ENCODE measurements at regions not wholly inside any gene's neighbourhood (a gene's known extent, or its start where the extent isn't known, plus 50 kb on each side); places are given as distances from the start of the nearest gene placed in this dataset.

DNA sequence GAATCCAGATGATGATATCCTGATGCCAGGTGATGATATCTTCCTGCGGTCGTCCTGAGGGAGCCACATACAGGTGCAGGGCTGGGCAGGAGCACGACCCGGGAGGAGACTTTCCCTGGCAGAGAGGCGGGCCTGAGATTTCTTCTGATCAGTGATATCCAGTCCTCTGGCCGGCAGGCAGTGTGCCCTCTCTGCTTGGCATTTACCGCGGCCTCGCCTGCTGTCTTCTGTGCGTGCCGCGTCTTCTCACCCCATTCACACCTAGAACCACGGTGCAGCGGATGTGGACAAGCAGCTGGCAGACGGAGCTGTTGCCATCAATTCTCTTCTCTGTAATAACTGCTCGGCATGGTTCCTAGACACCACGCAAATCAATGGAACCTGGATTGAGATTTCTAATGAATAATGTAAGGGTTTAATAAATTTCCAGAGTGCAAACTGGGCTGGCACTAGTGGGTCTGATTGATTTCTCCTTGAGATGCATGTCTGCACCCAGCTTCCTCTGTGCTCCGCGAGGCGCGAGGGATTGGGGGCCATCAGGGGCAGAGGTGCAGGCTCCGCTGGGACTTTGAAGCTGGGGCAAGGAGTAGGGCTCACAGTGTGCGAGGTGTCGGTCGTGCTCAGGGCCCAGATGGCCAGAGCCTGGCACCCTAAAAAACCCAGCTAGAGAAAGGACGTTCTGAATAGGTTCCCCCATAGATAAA is 208.9 kb upstream of the HDAC4 start:
- intact Hi-C loops (cut with micrococcal nuclease) (no loop called here), dilution Hi-C loops (cut with MboI; ENCODE audit: extremely low pct_ligation_motif_present, low sequenced_read_pairs) (no loop called here)
- no TSS peak for BruUV-seq (replicated peaks)
- FAIRE-seq = no peak
- no peak overlapping the region for H2AFZ ChIP-seq (ENCODE audit: low read depth, low read length)
- no peak overlapping the region for H3K4me2 ChIP-seq (ENCODE audit: insufficient read depth, low read length)
- no peak overlapping the region for H3K4me3 ChIP-seq (replicated peaks in 1 of 3; ENCODE audit: insufficient read depth in 1 of 3, low read depth in 1 of 3, low read length in 3 of 3)
- no peaks in the 10 kb centered on the region for H3K27me3 ChIP-seq (ENCODE audit: control insufficient read depth in 2 of 2, insufficient read depth in 2 of 2, low read length in 2 of 2)
- ChIA-PET CTCF (no interaction called here), POLR2A (no interaction called here)
- no peak for DNase-seq (ENCODE audit: low read depth, low spot score)
- H4K20me1 ChIP-seq (replicated peaks; ENCODE audit: control insufficient read depth, extremely low read depth, insufficient read depth, low read length) = no peaks in the 10 kb centered on the region
- no peaks in the 10 kb centered on the region for H3K9me1 ChIP-seq (replicated peaks; ENCODE audit: control insufficient read depth, extremely low read depth, insufficient read depth, low read length)
- TF ChIP-seq MYC (IDR thresholded peaks at IDR 0.05; ENCODE audit: low read depth, low read length) (no peak), FOS (IDR thresholded peaks at IDR 0.05; ENCODE audit: borderline replicate concordance, insufficient read depth, low read length) (no peak), POLR2AphosphoS5 (IDR thresholded peaks at IDR 0.05; ENCODE audit: insufficient read depth, low read depth, low read length) (no peak)
- no peaks in the 10 kb centered on the region for H3K36me3 ChIP-seq (ENCODE audit: control insufficient read depth in 2 of 2, extremely low read depth in 1 of 2, insufficient read depth in 2 of 2, low read length in 2 of 2)
- H3K9ac ChIP-seq (replicated peaks; ENCODE audit: extremely low read depth, insufficient read depth, low read length) = no peak overlapping the region
- no peaks in the 10 kb centered on the region for H3K4me1 ChIP-seq (ENCODE audit: control insufficient read depth, extremely low read depth, insufficient read depth, low read length)
- no peak overlapping the region for H3K27ac ChIP-seq (ENCODE audit: insufficient read depth, low read depth, low read length)
- no peaks in the 10 kb centered on the region for H3K79me2 ChIP-seq (ENCODE audit: control insufficient read depth, insufficient read depth, low read length)
- no peaks in the 10 kb centered on the region for H3K9me3 ChIP-seq (replicated peaks; ENCODE audit: control insufficient read depth, insufficient read depth, low read length)

DNA sequence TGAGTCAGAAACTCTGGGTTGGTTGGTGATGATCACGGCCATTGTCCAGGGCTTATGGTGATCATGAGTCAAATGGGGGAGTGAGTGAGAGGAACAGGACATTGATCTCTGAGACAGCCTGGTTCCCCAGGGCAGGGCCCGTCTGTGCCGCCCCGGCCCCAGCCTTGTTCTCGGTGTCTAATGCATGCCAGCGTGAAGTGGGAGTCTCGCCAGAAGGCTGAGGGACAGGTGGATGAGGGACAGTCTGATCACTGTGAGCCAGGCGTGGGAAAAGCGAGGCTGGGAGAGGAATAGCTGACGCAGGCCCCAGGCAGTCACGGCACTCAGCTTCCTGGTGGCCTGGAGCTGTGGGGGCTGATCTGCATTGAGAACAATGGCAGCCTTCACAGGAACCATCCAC is 208.3 kb upstream of the HDAC4 start:
- DNase-seq (ENCODE audit: low read depth, low spot score) (no peak), FAIRE-seq (no peak)
- H3K27ac ChIP-seq (ENCODE audit: insufficient read depth, low read depth, low read length) = no peak overlapping the region
- H3K9me3 ChIP-seq (replicated peaks; ENCODE audit: control insufficient read depth, insufficient read depth, low read length) = no peaks in the 10 kb centered on the region
- intact Hi-C loops (cut with micrococcal nuclease) = no loop called here
- H3K79me2 ChIP-seq (ENCODE audit: control insufficient read depth, insufficient read depth, low read length) = no peaks in the 10 kb centered on the region
- CTCF ChIA-PET = no interaction called here
- no peaks in the 10 kb centered on the region for H3K9me1 ChIP-seq (replicated peaks; ENCODE audit: control insufficient read depth, extremely low read depth, insufficient read depth, low read length)
- BruUV-seq (replicated peaks) = no TSS peak
- POLR2A ChIA-PET = no interaction called here
- H3K4me2 ChIP-seq (ENCODE audit: insufficient read depth, low read length) = no peak overlapping the region
- dilution Hi-C loops (cut with MboI; ENCODE audit: extremely low pct_ligation_motif_present, low sequenced_read_pairs) = no loop called here
- no peaks in the 10 kb centered on the region for H3K27me3 ChIP-seq (ENCODE audit: control insufficient read depth in 2 of 2, insufficient read depth in 2 of 2, low read length in 2 of 2)
- H4K20me1 ChIP-seq (replicated peaks; ENCODE audit: control insufficient read depth, extremely low read depth, insufficient read depth, low read length) = no peaks in the 10 kb centered on the region
- H3K4me3 ChIP-seq (replicated peaks in 1 of 3; ENCODE audit: insufficient read depth in 1 of 3, low read depth in 1 of 3, low read length in 3 of 3) = no peak overlapping the region
- no peak for TF ChIP-seq EZH2 (IDR thresholded peaks at IDR 0.05; ENCODE audit: borderline replicate concordance, low read depth, low read length, severe bottlenecking)
- TF ChIP-seq MYC (IDR thresholded peaks at IDR 0.05; ENCODE audit: low read depth, low read length) = no peak
- no peak for TF ChIP-seq POLR2A (IDR thresholded peaks at IDR 0.05; ENCODE audit: low read depth, low read length)
- TF ChIP-seq, protein P1, sequence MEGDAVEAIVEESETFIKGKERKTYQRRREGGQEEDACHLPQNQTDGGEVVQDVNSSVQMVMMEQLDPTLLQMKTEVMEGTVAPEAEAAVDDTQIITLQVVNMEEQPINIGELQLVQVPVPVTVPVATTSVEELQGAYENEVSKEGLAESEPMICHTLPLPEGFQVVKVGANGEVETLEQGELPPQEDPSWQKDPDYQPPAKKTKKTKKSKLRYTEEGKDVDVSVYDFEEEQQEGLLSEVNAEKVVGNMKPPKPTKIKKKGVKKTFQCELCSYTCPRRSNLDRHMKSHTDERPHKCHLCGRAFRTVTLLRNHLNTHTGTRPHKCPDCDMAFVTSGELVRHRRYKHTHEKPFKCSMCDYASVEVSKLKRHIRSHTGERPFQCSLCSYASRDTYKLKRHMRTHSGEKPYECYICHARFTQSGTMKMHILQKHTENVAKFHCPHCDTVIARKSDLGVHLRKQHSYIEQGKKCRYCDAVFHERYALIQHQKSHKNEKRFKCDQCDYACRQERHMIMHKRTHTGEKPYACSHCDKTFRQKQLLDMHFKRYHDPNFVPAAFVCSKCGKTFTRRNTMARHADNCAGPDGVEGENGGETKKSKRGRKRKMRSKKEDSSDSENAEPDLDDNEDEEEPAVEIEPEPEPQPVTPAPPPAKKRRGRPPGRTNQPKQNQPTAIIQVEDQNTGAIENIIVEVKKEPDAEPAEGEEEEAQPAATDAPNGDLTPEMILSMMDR (IDR thresholded peaks at IDR 0.05; ENCODE audit: extremely low read depth in 1 of 2, insufficient read depth in 1 of 2, low read depth in 1 of 2, low read length in 2 of 2) = no peak
- no peak for TF ChIP-seq JUN (IDR thresholded peaks at IDR 0.05; ENCODE audit: borderline replicate concordance, insufficient read depth, insufficient read length, low read depth)
- TF ChIP-seq GATA2 (IDR thresholded peaks at IDR 0.05; ENCODE audit: insufficient read depth, insufficient read length, low read depth, low read length) = no peak
- TF ChIP-seq FOS (IDR thresholded peaks at IDR 0.05; ENCODE audit: borderline replicate concordance, insufficient read depth, low read length) = no peak
- no peak for TF ChIP-seq POLR2AphosphoS5 (IDR thresholded peaks at IDR 0.05; ENCODE audit: insufficient read depth, low read depth, low read length)
- TF ChIP-seq, protein P2, sequence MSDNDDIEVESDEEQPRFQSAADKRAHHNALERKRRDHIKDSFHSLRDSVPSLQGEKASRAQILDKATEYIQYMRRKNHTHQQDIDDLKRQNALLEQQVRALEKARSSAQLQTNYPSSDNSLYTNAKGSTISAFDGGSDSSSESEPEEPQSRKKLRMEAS (IDR thresholded peaks at IDR 0.05; ENCODE audit: insufficient read depth, insufficient read length) = no peak
- H3K4me1 ChIP-seq (ENCODE audit: control insufficient read depth, extremely low read depth, insufficient read depth, low read length) = no peaks in the 10 kb centered on the region
- no peak overlapping the region for H3K9ac ChIP-seq (replicated peaks; ENCODE audit: extremely low read depth, insufficient read depth, low read length)
- no peaks in the 10 kb centered on the region for H3K36me3 ChIP-seq (ENCODE audit: control insufficient read depth in 2 of 2, extremely low read depth in 1 of 2, insufficient read depth in 2 of 2, low read length in 2 of 2)
- no peak overlapping the region for H2AFZ ChIP-seq (ENCODE audit: low read depth, low read length)
